Activated CD4-positive, CD25-positive, alpha-beta regulatory T cell treated with anti-CD3 and anti-CD28 coated beads, Interleukin-2, amount 50 U/mL, for 24 hours (primary cell): ENCODE measurements at regions not wholly inside any gene's neighbourhood (a gene's known extent, or its start where the extent isn't known, plus 50 kb on each side); places are given as distances from the start of the nearest gene placed in this dataset.

Experiments
- ATAC-seq, 2 donors: fragments of 150-1000 bp; cut with Tn5 transposase; one replicate each; pipeline ENCODE4 v1.10.0; 2021; ENCODE audit warnings: mild to moderate bottlenecking in 1 of 2, moderate library complexity in 1 of 2

DNA sequence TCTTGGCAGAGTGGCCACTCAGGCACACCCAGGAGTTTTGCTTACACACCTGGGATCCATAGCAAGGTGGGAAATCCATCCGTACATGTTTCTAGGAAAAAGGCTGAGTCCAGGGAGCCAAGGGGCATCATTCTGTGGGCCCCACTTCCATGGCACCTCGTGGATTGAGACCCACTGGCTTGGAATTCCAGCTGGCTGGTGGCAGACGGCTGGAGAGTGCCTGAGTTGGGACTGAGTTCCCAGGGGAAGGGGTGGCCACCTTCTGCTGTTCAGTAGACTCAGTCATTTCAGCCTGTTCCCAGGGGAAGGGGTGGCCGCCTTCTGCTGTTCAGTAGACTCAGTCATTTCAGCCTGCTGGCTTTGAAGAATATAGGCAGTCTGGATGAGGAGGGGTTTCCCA lies 366.0 kb upstream of the GRIA3 start:
- no peak for ATAC-seq

DNA sequence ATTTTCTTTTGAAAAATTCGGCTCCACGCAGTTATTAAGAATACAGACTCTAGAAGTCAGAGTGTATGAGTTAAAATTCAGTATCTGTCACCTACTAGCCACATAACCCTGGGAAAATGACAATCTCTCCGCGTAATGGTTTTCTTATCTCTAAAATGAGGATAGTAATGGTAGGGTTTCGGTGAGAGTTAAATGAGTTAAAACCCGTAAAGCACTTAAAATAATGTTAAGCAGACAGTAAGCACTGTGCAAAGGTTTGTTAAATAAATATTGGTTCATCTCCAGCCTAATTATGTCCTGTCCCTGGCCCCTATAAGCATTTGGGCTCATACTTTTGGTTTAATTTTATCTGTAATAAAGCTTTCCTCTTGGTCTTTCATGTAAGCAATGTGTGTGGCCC lies 350.8 kb upstream of the GRIA3 start:
- ATAC-seq, result no peak

- ATAC-seq, result no peak
Observed at GRCh38 chrX:122835886-122836285, 348.2 kb upstream of the GRIA3 start.

- ATAC-seq, result no peak
Observed at GRCh38 chrX:122850326-122850725, 333.8 kb upstream of the GRIA3 start.

- ATAC-seq, result no peak
Observed at GRCh38 chrX:122856205-122856604, 327.9 kb upstream of the GRIA3 start.

DNA sequence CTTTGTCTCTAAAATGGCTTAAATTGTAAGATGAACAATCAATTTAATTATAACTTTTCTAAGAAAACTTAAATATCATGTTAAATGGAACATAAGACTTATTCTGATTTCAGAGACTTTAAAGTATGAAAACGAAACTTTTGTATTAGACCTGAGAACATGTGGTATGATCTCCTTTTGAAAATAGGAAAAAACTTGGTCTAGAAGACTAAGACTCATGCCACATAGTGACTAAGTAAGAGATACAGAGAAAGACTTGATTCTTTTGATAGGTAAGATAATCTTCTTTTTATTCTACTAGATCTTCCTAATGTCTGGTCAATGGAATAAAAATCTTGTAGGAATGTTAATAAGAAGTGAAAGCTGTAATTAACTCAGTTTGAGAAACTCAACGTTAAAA lies 326.3 kb upstream of the GRIA3 start:
- ATAC-seq, result no peak

DNA sequence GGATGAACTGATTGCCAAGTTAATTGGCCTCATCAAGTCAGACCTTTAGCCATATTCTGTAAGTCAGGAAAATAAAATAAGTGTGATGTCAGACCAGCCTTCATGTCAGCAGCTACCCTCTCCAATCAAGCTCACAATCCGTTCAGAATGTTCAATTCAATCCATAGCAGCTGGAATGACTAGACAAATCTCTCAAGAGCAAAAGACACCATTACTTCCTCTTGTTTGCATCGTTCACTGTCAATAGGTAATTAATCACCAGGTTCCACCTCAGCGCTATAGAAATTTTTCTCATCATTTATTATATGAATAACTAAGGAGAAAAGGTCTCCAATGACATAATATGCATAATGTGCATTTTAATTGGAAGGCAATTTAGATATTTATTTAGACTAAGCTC lies 321.0 kb upstream of the GRIA3 start:
- ATAC-seq, result no peak

- no peak for ATAC-seq
Observed at GRCh38 chrX:122866532-122866931, 317.5 kb upstream of the GRIA3 start.

- ATAC-seq, result no peak
Observed at GRCh38 chrX:122868631-122869030, 315.4 kb upstream of the GRIA3 start.

DNA sequence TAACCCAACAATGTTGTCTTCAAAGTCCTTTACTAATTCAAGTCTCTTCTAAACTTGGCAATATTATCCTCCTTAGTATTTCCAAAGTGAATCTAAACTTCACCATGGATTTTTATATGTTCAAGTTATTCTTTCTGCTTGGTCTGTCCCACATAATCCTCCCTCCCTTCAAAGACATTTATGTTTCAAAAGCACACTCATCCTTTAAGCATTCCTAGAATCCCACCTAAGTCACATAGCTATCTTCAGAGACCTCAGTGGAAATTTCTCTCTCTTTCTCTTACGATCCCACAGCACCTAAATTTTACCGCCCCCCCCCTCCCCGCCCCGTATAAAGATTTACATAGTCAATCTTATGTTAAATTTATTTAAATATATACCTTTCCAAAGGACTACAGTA lies 314.9 kb upstream of the GRIA3 start:
- no peak for ATAC-seq

- no peak for ATAC-seq
Observed at GRCh38 chrX:122878269-122878668, 305.8 kb upstream of the GRIA3 start.

- no peak for ATAC-seq
Observed at GRCh38 chrX:122880952-122881351, 303.1 kb upstream of the GRIA3 start.

GRCh38 chrX:122890729-122891128 lies 293.3 kb upstream of the GRIA3 start:
- no peak for ATAC-seq

GRCh38 chrX:122906726-122907125 lies 277.4 kb upstream of the GRIA3 start:
- no peak for ATAC-seq

GRCh38 chrX:122907375-122907774 lies 276.7 kb upstream of the GRIA3 start:
- no peak for ATAC-seq

DNA sequence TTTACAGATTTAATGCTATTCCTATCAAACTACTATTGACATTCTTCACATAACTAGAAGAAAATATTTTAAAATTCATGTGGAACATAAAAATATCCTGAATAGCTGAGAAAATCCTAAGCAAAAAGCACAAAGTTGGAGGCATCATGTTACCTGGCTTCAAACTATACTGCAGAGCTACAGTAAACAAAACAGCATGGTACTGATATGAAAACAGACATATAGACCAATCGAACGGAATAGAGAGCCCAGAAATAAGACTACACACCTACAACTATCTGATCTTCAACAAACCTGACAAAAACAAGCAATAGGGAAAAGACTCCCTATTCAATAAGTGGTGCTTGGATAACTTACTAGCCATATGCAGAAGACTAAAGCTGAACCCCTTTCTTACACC lies 273.4 kb upstream of the GRIA3 start:
- ATAC-seq, result no peak

DNA sequence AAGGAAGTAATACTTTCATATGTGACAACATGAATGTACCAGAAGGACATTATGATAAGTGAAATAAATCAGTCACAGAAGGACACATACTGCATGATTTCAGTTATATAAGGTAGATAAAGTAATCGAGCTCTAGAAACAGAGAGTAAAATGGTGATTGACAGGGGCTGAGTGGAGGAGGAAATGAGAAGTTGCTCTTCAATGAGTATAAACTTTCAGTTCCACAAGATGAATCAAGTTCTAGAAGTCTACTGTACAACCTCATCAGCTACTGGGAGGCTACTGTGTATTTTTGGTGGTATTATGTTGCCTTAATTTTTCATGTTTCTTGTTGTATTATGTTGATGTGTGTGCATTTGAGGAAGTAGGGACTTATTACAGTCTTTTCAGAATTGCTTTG lies 270.9 kb upstream of the GRIA3 start:
- no peak for ATAC-seq

GRCh38 chrX:122913764-122914163 lies 270.3 kb upstream of the GRIA3 start:
- ATAC-seq, result no peak

DNA sequence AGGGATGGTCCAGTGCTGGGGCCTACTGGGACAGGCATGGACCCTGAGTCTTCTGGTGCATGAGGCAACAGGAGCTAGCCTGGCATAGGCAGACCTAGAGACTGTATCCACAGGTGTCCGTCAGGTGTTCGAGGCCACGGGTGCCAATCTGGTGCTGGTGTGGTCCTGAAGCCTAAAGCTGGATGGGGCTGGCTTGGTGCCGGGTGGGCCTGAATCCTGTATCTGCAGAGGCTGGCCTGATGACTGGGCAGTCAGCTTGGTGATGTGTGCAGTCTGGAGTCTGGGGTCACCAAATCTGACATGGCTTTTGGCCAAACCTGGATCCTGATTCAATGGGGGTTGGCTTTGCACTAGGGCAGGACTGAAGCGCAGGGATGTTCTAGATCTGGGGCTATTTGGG lies 269.8 kb upstream of the GRIA3 start:
- ATAC-seq, result no peak

- no peak for ATAC-seq
Observed at GRCh38 chrX:122934131-122934530, 249.9 kb upstream of the GRIA3 start.

DNA sequence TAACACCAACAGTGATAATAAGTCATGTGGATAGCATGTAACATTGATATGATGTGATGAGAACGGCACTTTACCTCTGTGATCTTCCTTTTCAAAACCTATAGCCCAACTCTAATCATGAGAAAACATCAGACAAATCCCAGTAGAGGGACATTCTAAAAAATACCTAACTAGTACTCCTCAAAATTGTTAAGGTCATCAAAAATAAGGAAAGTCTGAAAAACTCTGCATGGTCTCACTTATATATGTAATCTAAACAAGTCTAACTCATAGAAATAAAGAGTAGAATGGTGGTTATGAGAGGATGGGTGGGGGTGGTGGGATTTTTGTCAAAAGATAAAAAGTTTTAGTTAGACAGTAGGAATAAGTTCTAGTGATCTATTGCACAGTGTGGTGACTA lies 243.9 kb upstream of the GRIA3 start:
- ATAC-seq, result no peak

DNA sequence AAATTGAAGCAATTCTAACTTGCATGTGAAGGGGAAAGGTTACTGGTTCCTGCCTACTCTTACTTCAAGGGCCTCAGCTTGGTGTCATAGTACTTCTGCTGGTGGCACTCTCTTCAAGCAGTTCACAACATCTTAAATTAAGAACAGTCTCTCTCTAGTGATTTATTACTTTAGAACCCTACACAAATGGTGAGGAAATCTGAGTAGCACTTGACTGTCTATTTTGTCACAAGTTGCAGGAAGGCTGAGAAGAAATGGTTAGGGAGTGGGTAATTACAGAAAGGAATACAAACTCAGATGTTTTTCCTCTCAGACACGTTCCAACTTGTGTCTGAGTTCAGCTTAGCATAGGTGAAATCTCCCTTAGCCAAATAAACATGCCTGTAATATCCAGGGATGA lies 242.3 kb upstream of the GRIA3 start:
- ATAC-seq, result no peak

DNA sequence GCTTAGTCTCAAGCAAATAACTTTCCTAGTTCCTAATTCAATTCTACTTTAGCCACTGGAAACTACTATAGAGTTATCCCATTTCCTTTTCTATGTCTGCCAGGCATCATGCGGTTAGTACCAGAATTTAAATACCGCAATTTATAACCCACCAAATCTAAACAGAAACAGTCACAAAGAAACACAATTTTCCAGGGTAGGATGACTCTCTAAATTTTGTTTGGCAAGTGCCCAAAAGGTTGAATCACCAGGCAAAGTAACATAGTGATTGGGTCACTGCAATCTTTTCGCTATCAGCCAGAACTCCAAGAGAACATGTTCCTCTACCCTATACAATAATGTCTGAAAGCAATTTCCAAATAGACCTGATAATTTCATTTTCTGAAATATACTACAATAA lies 240.2 kb upstream of the GRIA3 start:
- no peak for ATAC-seq

GRCh38 chrX:122945328-122945727 lies 238.8 kb upstream of the GRIA3 start:
- no peak for ATAC-seq

- no peak for ATAC-seq
Observed at GRCh38 chrX:122972604-122973003, 211.5 kb upstream of the GRIA3 start.

DNA sequence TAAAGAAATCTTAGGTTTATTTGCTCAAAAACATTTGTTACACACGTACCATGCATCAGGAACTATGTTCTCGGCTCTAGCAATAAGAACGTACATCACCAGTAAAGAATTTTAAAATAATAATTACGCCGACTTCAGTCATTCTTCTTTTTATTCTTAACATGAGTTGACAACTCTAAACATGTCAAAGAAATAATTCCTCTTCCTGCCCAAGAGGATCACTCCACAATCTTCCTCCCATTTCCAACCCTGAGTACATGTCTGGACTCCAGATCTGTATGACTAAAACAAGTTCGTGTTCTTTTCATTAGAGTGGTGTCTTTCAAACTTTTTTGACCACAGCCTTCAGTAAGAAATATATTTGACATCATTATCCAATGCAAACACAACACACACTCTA lies 201.6 kb upstream of the GRIA3 start:
- ATAC-seq, result no peak
